K562 (cell line): ENCODE measurements at regions not wholly inside any gene's neighbourhood (a gene's known extent, or its start where the extent isn't known, plus 50 kb on each side); places are given as distances from the start of the nearest gene placed in this dataset.
A peak's percentile ranks its signal among the peaks of the same experiment; 100 is the strongest.

Experiments
- ATAC-seq: fragments of 200-7000 bp; cut with Tn5 transposase; 3 replicates; pipeline ENCODE4 v1.9.1; 2020; ENCODE audit warnings: moderate library complexity
- BruUV-seq: library from RNA; stranded (reverse); fragments of 400-500 nt; replicated peaks from 2 replicates; lab custom pipeline; 2021; lab: Mats Ljungman, UMichigan
- CTCF ChIA-PET: fragments of 300-600 bp; formaldehyde crosslinking; extraction: SDS; loops from one replicate; lab custom pipeline; 2021; ENCODE audit warnings: low intra/inter-chr PET ratio; lab: Yijun Ruan, JAX
- POLR2A ChIA-PET: fragments of 300-600, 350-650 bp; sonication (Branson Sonifier 250); formaldehyde crosslinking; extraction: SDS; loops from one replicate; lab custom pipeline; 2021; ENCODE audit warnings: antibody characterized with exemption, inconsistent platforms; lab: Yijun Ruan, JAX
- DNase-seq, 4 experiments: peaks; one replicate each; pipeline versions ENCODE4 v3.0.0 to v3.0.0-alpha.2; 2011 to 2018; ENCODE audit warnings: low spot score in 3 of 4, mixed read lengths in 3 of 4; ENCODE audit errors: extremely low read depth in 1 of 4
- FAIRE-seq: peaks from 2 replicates; lab custom pipeline; 2011; peaks lifted over from hg19 to GRCh38; lab: Jason Lieb, UNC
- H2AFZ ChIP-seq: 2 replicates; pipeline ENCODE4 v1.6.0; 2011; ENCODE audit warnings: low read depth, low read length, control low read depth, inconsistent platforms
- H3K27ac ChIP-seq: fragments of 200-600 bp; 3 replicates; pipeline ENCODE4 v1.8.0; 2011; ENCODE audit warnings: low read depth, mild to moderate bottlenecking, control low read depth, inconsistent platforms, low read length, moderate library complexity, mixed read lengths; ENCODE audit errors: extremely low read depth
- H3K27me3 ChIP-seq, 2 experiments: fragments of 300-600 bp in 1 of 2; 2 replicates in 1 of 2; 3 replicates in 1 of 2; pipeline versions ENCODE4 v1.6.0 to v1.8.0; 2011; ENCODE audit warnings: inconsistent platforms in 2 of 2, low read length in 2 of 2, mild to moderate bottlenecking in 1 of 2, mixed read lengths in 1 of 2, moderate library complexity in 1 of 2; ENCODE audit not compliant: control insufficient read depth in 2 of 2, insufficient read depth in 2 of 2
- H3K36me3 ChIP-seq: fragments of 300-600 bp; 3 replicates; pipeline ENCODE4 v1.8.0; 2011; ENCODE audit warnings: mild to moderate bottlenecking, low read length, inconsistent platforms; ENCODE audit not compliant: control insufficient read depth, insufficient read depth
- H3K4me1 ChIP-seq, 2 experiments: fragments of 200-600 bp in 1 of 2; replicated peaks in 1 of 2; 2 replicates in 1 of 2; 3 replicates in 1 of 2; pipeline versions ENCODE4 v1.5.1 to v1.8.0; 2011; ENCODE audit warnings: inconsistent platforms in 2 of 2, low read length in 2 of 2, mild to moderate bottlenecking in 1 of 2, mixed read lengths in 1 of 2, moderate library complexity in 1 of 2; ENCODE audit not compliant: control insufficient read depth in 2 of 2, insufficient read depth in 2 of 2
- H3K4me2 ChIP-seq: 2 replicates; pipeline ENCODE4 v1.6.1; 2011; ENCODE audit warnings: low read length, control low read depth, inconsistent platforms, mixed read lengths; ENCODE audit not compliant: insufficient read depth
- H3K4me3 ChIP-seq: fragments of 200-600 bp; sonication (generic), shearing (Covaris generic); 2 replicates; pipeline ENCODE4 v1.5.1; 2016; ENCODE audit warnings: control low read depth, inconsistent platforms
- H3K79me2 ChIP-seq: fragments of 200-600 bp; 3 replicates; pipeline ENCODE4 v1.8.0; 2011; ENCODE audit warnings: low read length, inconsistent platforms; ENCODE audit not compliant: control insufficient read depth, insufficient read depth
- H3K9ac ChIP-seq, 2 experiments: 2 replicates each; pipeline versions ENCODE4 v1.6.0 to v1.6.1; 2011; ENCODE audit warnings: low read depth in 2 of 2, low read length in 2 of 2, control low read depth in 1 of 2, inconsistent platforms in 1 of 2, mild to moderate bottlenecking in 1 of 2, mixed read lengths in 1 of 2; ENCODE audit not compliant: insufficient read depth in 1 of 2
- H3K9me1 ChIP-seq: one replicate; pipeline ENCODE4 v1.6.0; 2011; ENCODE audit warnings: inconsistent platforms, mild to moderate bottlenecking, low read length, moderate library complexity; ENCODE audit not compliant: control insufficient read depth, insufficient read depth
- H3K9me3 ChIP-seq: replicated peaks from 2 replicates; pipeline ENCODE4 v1.5.1; 2011; ENCODE audit warnings: low read depth, low read length, inconsistent platforms; ENCODE audit not compliant: control insufficient read depth, insufficient read depth
- H4K20me1 ChIP-seq: replicated peaks from 2 replicates; pipeline ENCODE4 v1.6.1; 2011; ENCODE audit warnings: low read length, inconsistent platforms, mixed read lengths; ENCODE audit not compliant: control insufficient read depth, insufficient read depth
- SIRT6 ChIP-seq: IDR thresholded peaks from one replicate; pipeline ENCODE4 v1.6.1; 2012; ENCODE audit warnings: low read depth, mild to moderate bottlenecking, control low read depth, inconsistent platforms, low read length, moderate library complexity
- ZNF511 ChIP-seq: sonication (generic); formaldehyde crosslinking; IDR thresholded peaks from 2 replicates; pipeline ENCODE4 v1.8.0; 2022; ENCODE audit warnings: mild to moderate bottlenecking, missing genetic modification reagents
- WGBS: fragments of 100-300 bp; shearing (Covaris generic); methylation state at CpG from one replicate; pipeline ENCODE4 v1.1.6; 2016; ENCODE audit warnings: low coverage, mixed read lengths; ENCODE audit not compliant: insufficient coverage; ENCODE audit errors: missing lambda C conversion rate; 5-methylcytosine and 5-hydroxymethylcytosine counted together
- in situ Hi-C: fragments of 300-500 bp; cut with MboI; formaldehyde crosslinking; loops from 4 replicates; pipeline ENCODE4 v1.15.0; 2018; ENCODE audit warnings: inconsistent platforms, mixed read lengths
- intact Hi-C: fragments of 100-400 bp; cut with micrococcal nuclease; formaldehyde crosslinking; loops from 2 replicates; pipeline ENCODE4 v1.14.2; 2022
- TF ChIP-seq, protein P1 (sequence below), 3 experiments: IDR thresholded peaks in 2 of 3; conservative IDR thresholded peaks in 1 of 3; 2 replicates each; pipeline ENCODE4 v1.5.1; 2011 to 2012; ENCODE audit warnings: low read length in 3 of 3, mild to moderate bottlenecking in 3 of 3, control low read depth in 2 of 3, improper control_type of control experiment in 1 of 3, inconsistent platforms in 1 of 3, low read depth in 1 of 3, mixed read lengths in 1 of 3, moderate library complexity in 1 of 3; ENCODE audit not compliant: insufficient read depth in 2 of 3

DNA sequence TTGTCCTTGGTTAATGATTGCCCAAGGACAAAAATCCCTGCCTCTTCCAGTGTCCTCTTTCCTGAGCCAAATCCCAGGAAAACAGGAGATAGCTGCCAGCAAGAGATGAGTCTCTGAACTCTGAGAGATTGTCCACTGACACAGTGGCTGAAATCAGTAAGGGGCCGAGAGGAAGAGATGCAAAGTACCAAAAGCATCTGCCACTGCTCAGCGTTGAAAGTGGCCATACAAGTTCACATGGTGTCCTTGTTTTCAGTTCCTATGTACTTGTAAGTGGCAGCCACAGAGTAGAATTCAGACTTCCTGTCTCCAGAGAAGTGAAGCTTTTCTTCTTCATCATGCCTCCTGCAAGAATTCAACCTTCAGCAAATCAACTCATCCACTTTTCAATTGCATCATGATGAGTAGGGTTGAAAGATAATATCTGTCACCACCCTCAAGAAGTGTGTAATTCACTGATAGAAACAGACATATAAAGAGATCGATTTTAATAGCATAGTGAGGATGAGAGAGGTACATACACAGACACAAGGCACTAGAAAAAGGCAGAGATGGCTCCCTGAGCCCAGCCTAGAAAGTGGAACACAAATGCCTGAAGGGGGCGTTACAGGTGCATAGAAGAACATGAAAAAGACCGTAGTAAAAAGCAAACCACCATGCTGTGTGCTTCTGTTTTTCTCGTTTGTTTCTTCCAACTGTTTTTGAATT, 185.8 kb downstream of the MRPL39 start:
- ChIA-PET CTCF (no interaction called here), POLR2A (no interaction called here)
- no peaks in the 10 kb centered on the region for H3K4me1 ChIP-seq
- no TSS peak for BruUV-seq
- FAIRE-seq (no peak), ATAC-seq (no peak), DNase-seq (peak in 1 of 4 experiments; percentile 1)
- H3K79me2 ChIP-seq: no peaks in the 10 kb centered on the region
- no peaks in the 10 kb centered on the region for H4K20me1 ChIP-seq
- TF ChIP-seq SIRT6 (no peak), ZNF511 (no peak)
- TF ChIP-seq, protein P1, sequence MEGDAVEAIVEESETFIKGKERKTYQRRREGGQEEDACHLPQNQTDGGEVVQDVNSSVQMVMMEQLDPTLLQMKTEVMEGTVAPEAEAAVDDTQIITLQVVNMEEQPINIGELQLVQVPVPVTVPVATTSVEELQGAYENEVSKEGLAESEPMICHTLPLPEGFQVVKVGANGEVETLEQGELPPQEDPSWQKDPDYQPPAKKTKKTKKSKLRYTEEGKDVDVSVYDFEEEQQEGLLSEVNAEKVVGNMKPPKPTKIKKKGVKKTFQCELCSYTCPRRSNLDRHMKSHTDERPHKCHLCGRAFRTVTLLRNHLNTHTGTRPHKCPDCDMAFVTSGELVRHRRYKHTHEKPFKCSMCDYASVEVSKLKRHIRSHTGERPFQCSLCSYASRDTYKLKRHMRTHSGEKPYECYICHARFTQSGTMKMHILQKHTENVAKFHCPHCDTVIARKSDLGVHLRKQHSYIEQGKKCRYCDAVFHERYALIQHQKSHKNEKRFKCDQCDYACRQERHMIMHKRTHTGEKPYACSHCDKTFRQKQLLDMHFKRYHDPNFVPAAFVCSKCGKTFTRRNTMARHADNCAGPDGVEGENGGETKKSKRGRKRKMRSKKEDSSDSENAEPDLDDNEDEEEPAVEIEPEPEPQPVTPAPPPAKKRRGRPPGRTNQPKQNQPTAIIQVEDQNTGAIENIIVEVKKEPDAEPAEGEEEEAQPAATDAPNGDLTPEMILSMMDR (IDR thresholded peaks at IDR 0.05 in 2 of 3, conservative IDR thresholded peaks at IDR 0.05 in 1 of 3; ENCODE audit: insufficient read depth in 2 of 3, low read depth in 1 of 3, low read length in 3 of 3): 0 out of 6 replicates have a peak, but pooled peaks of 1 of the 3 experiments have one; percentile 14
- no peak overlapping the region for H3K4me3 ChIP-seq
- no peaks in the 10 kb centered on the region for H3K36me3 ChIP-seq
- no peak overlapping the region for H2AFZ ChIP-seq
- H3K27ac ChIP-seq: no peak overlapping the region
- H3K9me3 ChIP-seq: no peaks in the 10 kb centered on the region
- intact Hi-C loops: no loop called here
- H3K27me3 ChIP-seq: no peaks in the 10 kb centered on the region
- no peak overlapping the region for H3K9ac ChIP-seq
- 2% methylated on average over 6 of the region's 6 CpGs for WGBS
- H3K4me2 ChIP-seq: no peak overlapping the region
- in situ Hi-C loops: no loop called here
- H3K9me1 ChIP-seq: no peaks in the 10 kb centered on the region
